Stomach (tissue), 8 donors: ENCODE measurements at regions not wholly inside any gene's neighbourhood (a gene's known extent, or its start where the extent isn't known, plus 50 kb on each side); places are given as distances from the start of the nearest gene placed in this dataset.
"Not testable (repeated sequence)": the region's sequence is repeated elsewhere in the genome, so short reads cannot be mapped to it uniquely, and the experiment has no call there.

ENCODE experiments used
- DNase-seq, 2 donors: peaks; one replicate each; pipeline versions ENCODE4 v3.0.0 to v3.0.0-alpha.2; 2013 to 2019
- H3K27ac ChIP-seq, 5 donors: fragments of 200-600 bp in 4 of 5; sonication (generic) in 4 of 5; one replicate each; pipeline ENCODE4 v1.5.1; 2013 to 2019; ENCODE audit warnings: mild to moderate bottlenecking in 1 of 5, moderate library complexity in 1 of 5
- H3K27me3 ChIP-seq, 3 donors: fragments of 200-600 bp; sonication (generic); one replicate each; pipeline ENCODE4 v1.5.1; 2017 to 2019; ENCODE audit warnings: mixed run types in 1 of 3
- H3K36me3 ChIP-seq, 4 donors: fragments of 200-600 bp; sonication (generic); 1 replicate in 3 of 4; 2 replicates in 1 of 4; pipeline ENCODE4 v1.5.1; 2016 to 2019
- H3K4me1 ChIP-seq, 4 donors: fragments of 200-600 bp; sonication (generic); one replicate each; pipeline ENCODE4 v1.5.1; 2016 to 2019
- H3K4me3 ChIP-seq, 4 donors: fragments of 200-600 bp; sonication (generic) in 3 of 4; one replicate each; pipeline ENCODE4 v1.5.1; 2016 to 2019; ENCODE audit warnings: mild to moderate bottlenecking in 1 of 4
- H3K9me3 ChIP-seq, 4 donors: fragments of 200-600 bp; sonication (generic); one replicate each; pipeline ENCODE4 v1.5.1; 2016 to 2019
- CTCF ChIP-seq, 7 experiments: fragments of 450-650 bp in 4 of 7; fragments of 200-600 bp in 3 of 7; sonication (generic) in 3 of 7; IDR thresholded peaks; one replicate each; pipeline ENCODE4 v1.5.1; 2016 to 2019; ENCODE audit warnings: antibody characterized with exemption in 7 of 7, control low read depth in 2 of 7, mild to moderate bottlenecking in 1 of 7
- EP300 ChIP-seq: sonication (generic); formaldehyde crosslinking; IDR thresholded peaks from one replicate; pipeline ENCODE4 v1.6.1; 2017; ENCODE audit warnings: antibody characterized with exemption
- POLR2A ChIP-seq, 4 donors: fragments of 450-650 bp; IDR thresholded peaks; one replicate each; pipeline ENCODE4 v1.6.1; 2016; ENCODE audit warnings: antibody characterized with exemption in 4 of 4, control low read depth in 2 of 4, mild to moderate bottlenecking in 1 of 4, moderate library complexity in 1 of 4
- POLR2AphosphoS5 ChIP-seq, 3 donors: sonication (generic); formaldehyde crosslinking; IDR thresholded peaks; one replicate each; pipeline ENCODE4 v1.6.1; 2016; ENCODE audit warnings: antibody characterized with exemption in 3 of 3
- WGBS, 5 donors: extraction: QIAGEN DNeasy Blood & Tissue Kit in 3 of 5; methylation state at CpG; one replicate each; pipeline versions ENCODE4 v1.1.5 to v1.1.7; 2013 to 2018; 5-methylcytosine and 5-hydroxymethylcytosine counted together
- intact Hi-C: fragments of 100-400 bp; cut with DNase I; formaldehyde crosslinking; loops from one replicate; pipeline ENCODE4 v1.15.1; 2023; ENCODE audit warnings: low total_unique reads
- donor health status: healthy with polysubstance abuse.
- donor health status: Bipolar disorder and iron deficiency.
- donor health status: healthy.

GRCh38 chr1:30551603-30552002 lies 171.8 kb downstream of the MATN1 start:
- intact Hi-C loops = no loop called here
- TF ChIP-seq POLR2AphosphoS5 (IDR thresholded peaks at IDR 0.05) (no peak), POLR2A (IDR thresholded peaks at IDR 0.05) (no peak), CTCF (IDR thresholded peaks at IDR 0.05) (no peak), EP300 (no peak)
- Histone ChIP-seq H3K9me3 (peaks cover 0 to 8% (median 3%) of the 10 kb centered on the region in 4 donors), H3K27ac (no peak overlapping the region), H3K4me1 (no peaks in the 10 kb centered on the region), H3K36me3 (no peaks in the 10 kb centered on the region), H3K27me3 (peaks cover 0 to 14% (median 0%) of the 10 kb centered on the region in 3 donors), H3K4me3 (no peak overlapping the region)
- no peak for DNase-seq
- WGBS, 5 donors = 62 to 88% (median 83%) methylated on average over 6 to 8 of the region's 8 CpGs

GRCh38 chr1:30550365-30551220 lies 172.8 kb downstream of the MATN1 start:
- H3K27ac ChIP-seq = no peak overlapping the region
- WGBS, 5 donors = 63 to 78% (median 66%) methylated on average over 6 to 11 of the region's 11 CpGs
- no peak for DNase-seq

GRCh38 chr1:30549872-30550271 lies 173.5 kb downstream of the MATN1 start:
- H3K27ac ChIP-seq, intact Hi-C loops, H3K4me3 ChIP-seq, H3K4me1 ChIP-seq, DNase-seq, H3K9me3 ChIP-seq, H3K36me3 ChIP-seq: not testable (repeated sequence)
- WGBS, 5 donors = 81 to 95% (median 86%) methylated on average over 1 of the region's 1 CpG
- H3K27me3 ChIP-seq = peaks cover 0 to 14% (median 0%) of the 10 kb centered on the region in 3 donors

More at GRCh38 chr1:30550365-30551220, 172.8 kb downstream of the MATN1 start:
- no peaks in the 10 kb centered on the region for H3K36me3 ChIP-seq
- TF ChIP-seq POLR2A (IDR thresholded peaks at IDR 0.05) = no peak
- TF ChIP-seq EP300 = no peak
- no peak for TF ChIP-seq POLR2AphosphoS5 (IDR thresholded peaks at IDR 0.05)
- no peak for TF ChIP-seq CTCF (IDR thresholded peaks at IDR 0.05)
- no peak overlapping the region for H3K4me3 ChIP-seq
- intact Hi-C loops = no loop called here
- peaks cover 0 to 5% (median 0%) of the 10 kb centered on the region in 4 donors for H3K9me3 ChIP-seq
- H3K4me1 ChIP-seq = no peaks in the 10 kb centered on the region
- H3K27me3 ChIP-seq = peaks cover 0 to 14% (median 0%) of the 10 kb centered on the region in 3 donors

- intact Hi-C loops = no loop called here
- 82 to 88% (median 86%) methylated on average over 2 of the region's 2 CpGs for WGBS, 5 donors
- no peak overlapping the region for H3K4me3 ChIP-seq
- H3K27me3 ChIP-seq = peaks cover 0 to 15% (median 0%) of the 10 kb centered on the region in 3 donors
- peaks cover 0 to 5% (median 0%) of the 10 kb centered on the region in 4 donors for H3K9me3 ChIP-seq
- H3K36me3 ChIP-seq = no peaks in the 10 kb centered on the region
- H3K4me1 ChIP-seq = no peaks in the 10 kb centered on the region
- TF ChIP-seq POLR2A (IDR thresholded peaks at IDR 0.05) (no peak), POLR2AphosphoS5 (IDR thresholded peaks at IDR 0.05) (no peak), CTCF (IDR thresholded peaks at IDR 0.05) (no peak), EP300 (no peak)
- H3K27ac ChIP-seq = no peak overlapping the region
- DNase-seq = no peak
Observed at GRCh38 chr1:30548294-30548693, 175.1 kb downstream of the MATN1 start.

GRCh38 chr1:30547326-30547725 lies 176.1 kb downstream of the MATN1 start:
- intact Hi-C loops, DNase-seq, H3K9me3 ChIP-seq, H3K4me3 ChIP-seq, H3K4me1 ChIP-seq, H3K27ac ChIP-seq, H3K36me3 ChIP-seq: not testable (repeated sequence)
- WGBS, 5 donors = 32 to 61% (median 55%) methylated on average over 2 of the region's 2 CpGs
- peaks cover 0 to 19% (median 0%) of the 10 kb centered on the region in 3 donors for H3K27me3 ChIP-seq
